Mucosa of stomach (tissue), 1 donor: ENCODE measurements at regions not wholly inside any gene's neighbourhood (a gene's known extent, or its start where the extent isn't known, plus 50 kb on each side); places are given as distances from the start of the nearest gene placed in this dataset.

ENCODE experiments used
- H3K27me3 ChIP-seq: one replicate; pipeline ENCODE4 v1.7.0; 2013; ENCODE audit warnings: mild to moderate bottlenecking, low read length; ENCODE audit not compliant: control insufficient read depth, insufficient read depth
- H3K36me3 ChIP-seq: one replicate; pipeline ENCODE4 v1.7.0; 2013; ENCODE audit warnings: low read length; ENCODE audit not compliant: control insufficient read depth, insufficient read depth
- H3K4me1 ChIP-seq: one replicate; pipeline ENCODE4 v1.7.0; 2013; ENCODE audit warnings: mild to moderate bottlenecking, low read length; ENCODE audit not compliant: control insufficient read depth, insufficient read depth
- H3K4me3 ChIP-seq: one replicate; pipeline ENCODE4 v1.7.0; 2013; ENCODE audit warnings: low read length
- H3K9ac ChIP-seq: one replicate; pipeline ENCODE4 v1.7.0; 2013; ENCODE audit warnings: mild to moderate bottlenecking, low read length, moderate library complexity
- H3K9me3 ChIP-seq: one replicate; pipeline ENCODE4 v1.7.0; 2013; ENCODE audit warnings: mild to moderate bottlenecking, low read length, moderate library complexity; ENCODE audit not compliant: control insufficient read depth
- donor health status: Pancreatic carcinoma.

DNA sequence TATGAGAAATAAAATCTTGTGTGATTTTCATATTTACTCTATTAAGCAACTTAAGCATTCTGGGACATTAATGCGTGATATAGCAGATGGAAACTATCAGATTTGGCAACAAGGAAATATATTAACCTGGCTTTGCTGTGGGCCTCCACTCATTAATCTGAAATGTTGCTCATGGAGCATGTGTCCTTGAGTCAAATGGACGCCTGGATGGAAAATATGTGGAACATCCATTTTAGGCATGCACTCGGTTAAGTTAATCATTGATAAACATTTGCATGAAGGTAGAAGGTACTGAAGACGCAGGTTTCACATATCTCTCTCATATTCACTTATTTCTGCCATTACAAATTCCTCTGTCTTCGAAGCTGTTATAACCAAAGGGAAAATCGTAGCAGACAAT is 246.1 kb downstream of the NR2F2 start:
- Histone ChIP-seq H3K9me3 (no peaks in the 10 kb centered on the region), H3K4me1 (no peaks in the 10 kb centered on the region), H3K27me3 (no peaks in the 10 kb centered on the region), H3K9ac (no peak overlapping the region), H3K36me3 (no peaks in the 10 kb centered on the region), H3K4me3 (no peak overlapping the region)

DNA sequence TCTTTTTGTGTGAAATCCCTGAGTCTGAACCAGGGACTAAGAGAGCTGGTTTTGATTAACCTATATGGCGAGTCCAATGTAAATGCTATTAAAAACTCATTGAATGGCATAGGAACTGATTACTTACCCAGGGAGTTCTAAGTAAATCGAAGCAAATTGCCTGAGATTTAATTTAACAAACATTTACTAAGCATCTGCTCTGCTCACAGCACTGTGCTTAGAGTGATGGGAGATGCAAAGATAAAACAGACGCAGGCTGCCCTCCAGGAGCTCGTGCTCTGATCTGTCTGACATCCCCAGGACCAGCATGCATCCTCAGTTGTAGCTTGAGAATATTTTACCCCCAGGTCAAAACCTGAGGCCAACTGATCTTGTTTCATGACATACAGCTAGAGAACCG is 247.9 kb downstream of the NR2F2 start:
- Histone ChIP-seq H3K36me3 (no peaks in the 10 kb centered on the region), H3K9me3 (no peaks in the 10 kb centered on the region), H3K4me3 (no peak overlapping the region), H3K27me3 (no peaks in the 10 kb centered on the region), H3K4me1 (no peaks in the 10 kb centered on the region), H3K9ac (no peak overlapping the region)

DNA sequence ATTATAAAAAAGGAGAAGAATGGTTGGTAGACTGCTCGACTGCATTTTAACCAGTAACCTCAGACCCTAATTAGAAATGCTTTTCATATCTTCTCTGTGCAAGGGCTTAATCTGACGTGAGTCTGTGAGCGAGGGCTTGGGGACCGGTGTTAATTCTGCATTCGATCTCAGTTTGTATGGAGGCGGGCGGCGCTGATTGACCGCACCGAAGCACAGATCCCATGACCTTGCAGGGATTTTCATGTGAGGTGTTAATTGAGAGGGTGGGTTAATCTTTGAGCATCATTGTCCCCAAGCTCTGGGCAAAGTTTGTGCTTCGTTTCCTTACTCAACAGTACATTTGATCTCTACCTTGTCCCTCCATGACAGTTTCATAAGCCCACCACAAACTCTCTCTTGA is 250.9 kb downstream of the NR2F2 start:
- H3K9ac ChIP-seq = no peak overlapping the region
- no peak overlapping the region for H3K4me3 ChIP-seq
- no peaks in the 10 kb centered on the region for H3K9me3 ChIP-seq
- H3K27me3 ChIP-seq = no peaks in the 10 kb centered on the region
- H3K4me1 ChIP-seq = no peaks in the 10 kb centered on the region
- H3K36me3 ChIP-seq = no peaks in the 10 kb centered on the region

DNA sequence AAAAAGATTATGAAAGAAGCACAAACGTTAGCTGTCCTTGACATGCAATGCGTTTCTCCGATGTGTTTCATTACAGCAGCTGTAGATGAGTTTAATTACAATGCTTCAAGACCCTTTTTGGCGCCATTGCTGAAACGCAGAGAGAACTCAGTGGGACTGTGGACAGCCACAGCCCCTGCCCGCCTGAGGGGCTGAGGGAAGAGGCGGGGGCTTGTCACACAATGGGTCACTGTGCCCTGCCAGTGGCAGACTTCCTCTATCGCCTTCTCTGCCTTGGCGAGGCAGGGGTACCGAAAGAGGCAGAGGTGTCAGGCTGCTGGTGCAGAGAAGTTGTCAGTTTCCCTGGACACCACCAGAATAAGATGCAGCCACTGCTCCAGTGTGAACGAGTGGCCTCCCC is 252.0 kb downstream of the NR2F2 start:
- Histone ChIP-seq H3K9me3 (no peaks in the 10 kb centered on the region), H3K4me1 (no peaks in the 10 kb centered on the region), H3K9ac (no peak overlapping the region), H3K27me3 (no peaks in the 10 kb centered on the region), H3K4me3 (no peak overlapping the region), H3K36me3 (no peaks in the 10 kb centered on the region)

DNA sequence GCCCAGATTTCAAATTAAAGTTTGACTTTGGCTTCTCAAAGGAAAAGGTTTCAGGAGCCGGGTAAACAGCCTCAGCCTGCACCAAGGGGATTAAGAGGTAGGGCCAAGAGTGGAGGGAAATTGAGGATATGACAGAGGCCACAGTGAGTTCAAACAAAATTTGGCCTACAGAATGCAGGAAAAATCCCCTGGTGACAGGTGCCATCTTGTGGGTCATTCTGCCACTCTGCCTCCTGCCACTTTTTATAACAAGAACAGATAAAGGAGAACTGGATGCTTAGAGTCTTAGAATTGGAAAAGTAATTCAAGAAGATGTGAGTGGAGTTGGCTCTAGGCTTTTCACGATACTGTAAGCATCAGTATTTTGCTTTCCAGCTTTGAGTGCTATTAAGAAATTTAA is 253.2 kb downstream of the NR2F2 start:
- H3K36me3 ChIP-seq = no peaks in the 10 kb centered on the region
- no peak overlapping the region for H3K9ac ChIP-seq
- H3K4me3 ChIP-seq = no peak overlapping the region
- H3K4me1 ChIP-seq = no peaks in the 10 kb centered on the region
- H3K27me3 ChIP-seq = no peaks in the 10 kb centered on the region
- no peaks in the 10 kb centered on the region for H3K9me3 ChIP-seq

DNA sequence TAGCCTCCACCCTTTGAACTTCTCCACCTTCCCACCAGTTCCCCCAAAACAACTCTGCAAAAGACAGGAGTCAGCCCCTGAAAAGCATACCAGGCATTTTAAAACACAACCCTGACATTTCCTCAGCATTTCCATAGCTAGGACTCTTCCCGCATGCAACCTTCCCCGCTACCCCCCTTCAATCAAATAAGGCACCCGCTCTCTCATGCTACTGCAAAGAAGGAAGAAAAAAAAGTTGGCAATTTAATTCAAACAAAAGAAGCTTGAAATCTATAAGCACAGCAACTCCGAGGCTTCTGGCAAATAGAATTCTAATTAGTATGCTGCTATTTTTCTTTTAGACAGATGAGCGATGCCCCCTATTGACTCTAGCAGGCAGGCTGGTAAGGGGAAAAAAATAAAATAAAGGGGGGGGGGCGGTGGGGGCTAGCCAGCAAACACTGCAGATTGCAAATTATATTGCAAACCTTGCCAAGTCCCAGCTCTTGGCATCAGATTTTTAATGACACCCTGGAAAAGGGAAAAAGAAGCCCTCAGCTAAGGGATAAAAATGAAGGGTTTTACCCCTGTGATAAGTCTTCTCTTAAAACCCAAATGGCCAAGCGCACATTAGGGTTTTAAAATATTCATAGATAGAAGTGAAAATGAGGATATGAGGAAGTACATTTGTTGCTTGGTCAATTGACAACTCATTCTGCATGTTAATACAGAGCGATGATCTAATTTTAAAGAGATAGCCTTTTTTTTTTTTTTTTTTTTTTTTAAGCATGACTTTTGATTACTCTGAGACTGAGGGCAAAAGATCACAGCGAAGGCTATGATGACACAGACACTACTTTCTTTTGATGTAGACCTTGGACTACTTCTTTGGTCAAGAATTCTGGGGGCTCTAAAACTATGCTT is 255.2 kb downstream of the NR2F2 start:
- no peaks in the 10 kb centered on the region for H3K9me3 ChIP-seq
- no peak overlapping the region for H3K4me3 ChIP-seq
- no peaks in the 10 kb centered on the region for H3K27me3 ChIP-seq
- H3K9ac ChIP-seq = no peak overlapping the region
- H3K4me1 ChIP-seq = no peaks in the 10 kb centered on the region
- no peaks in the 10 kb centered on the region for H3K36me3 ChIP-seq

DNA sequence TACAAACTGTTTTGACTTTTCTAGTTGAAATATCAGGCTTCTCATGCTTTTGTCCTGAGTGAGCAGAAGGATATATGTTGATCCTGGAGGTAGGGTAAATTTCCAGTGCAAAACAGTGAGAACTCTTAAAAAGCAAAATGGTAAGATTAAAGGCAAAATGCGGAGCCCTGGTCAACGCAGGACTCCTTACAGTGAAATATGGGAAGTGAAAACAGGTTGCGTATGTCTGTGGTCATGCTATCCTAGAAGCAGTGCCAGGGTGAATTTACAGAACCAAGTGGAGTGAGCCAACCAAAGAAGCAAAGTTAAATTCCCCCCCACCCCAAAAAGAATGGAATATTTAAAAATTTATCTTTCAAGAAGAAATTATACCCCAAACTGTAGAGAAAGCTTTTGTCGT is 256.4 kb downstream of the NR2F2 start:
- no peaks in the 10 kb centered on the region for H3K9me3 ChIP-seq
- H3K4me1 ChIP-seq = no peaks in the 10 kb centered on the region
- no peak overlapping the region for H3K9ac ChIP-seq
- no peaks in the 10 kb centered on the region for H3K27me3 ChIP-seq
- H3K4me3 ChIP-seq = no peak overlapping the region
- no peaks in the 10 kb centered on the region for H3K36me3 ChIP-seq

DNA sequence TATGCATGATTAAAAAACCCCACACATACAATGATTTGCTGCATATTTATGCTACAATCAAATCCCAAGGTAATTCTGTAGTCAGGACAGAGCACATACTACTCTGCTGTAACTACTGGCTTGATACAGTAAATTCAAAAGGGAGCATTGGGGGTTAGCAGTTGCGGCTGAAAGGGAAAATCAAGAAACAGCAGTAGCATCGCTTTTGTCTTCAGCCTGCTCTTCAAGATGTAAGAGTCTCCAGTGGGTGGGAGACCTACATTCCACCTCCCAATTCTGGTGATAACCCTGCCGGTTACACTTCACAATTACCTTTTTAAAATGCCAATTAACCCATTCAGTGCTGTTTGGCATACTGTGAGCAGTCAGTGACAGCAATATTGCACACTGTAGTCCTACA is 259.4 kb downstream of the NR2F2 start:
- Histone ChIP-seq H3K9ac (no peak overlapping the region), H3K4me1 (no peaks in the 10 kb centered on the region), H3K27me3 (no peaks in the 10 kb centered on the region), H3K36me3 (no peaks in the 10 kb centered on the region), H3K9me3 (no peaks in the 10 kb centered on the region), H3K4me3 (no peak overlapping the region)

DNA sequence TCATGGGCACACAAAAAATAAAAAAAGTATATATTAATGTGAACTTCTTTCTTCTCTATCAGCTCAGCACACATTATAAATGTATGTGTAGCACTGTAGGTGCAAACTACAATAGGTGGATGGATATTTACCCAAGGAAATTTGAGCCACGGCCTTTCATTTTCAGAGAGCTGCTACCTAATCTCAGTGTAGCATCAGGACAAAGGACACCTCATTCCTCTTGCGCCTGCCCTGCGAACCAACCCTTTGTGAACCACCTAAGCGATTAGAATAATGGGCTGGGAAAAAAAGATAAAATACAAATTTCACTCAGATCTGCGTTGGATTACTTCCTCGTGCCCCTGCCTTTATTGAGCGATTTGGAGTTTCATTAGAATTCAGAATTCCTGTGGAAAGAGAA is 263.2 kb downstream of the NR2F2 start:
- Histone ChIP-seq H3K9ac (no peak overlapping the region), H3K27me3 (no peaks in the 10 kb centered on the region), H3K4me3 (no peak overlapping the region), H3K36me3 (no peaks in the 10 kb centered on the region), H3K9me3 (no peaks in the 10 kb centered on the region), H3K4me1 (no peaks in the 10 kb centered on the region)

DNA sequence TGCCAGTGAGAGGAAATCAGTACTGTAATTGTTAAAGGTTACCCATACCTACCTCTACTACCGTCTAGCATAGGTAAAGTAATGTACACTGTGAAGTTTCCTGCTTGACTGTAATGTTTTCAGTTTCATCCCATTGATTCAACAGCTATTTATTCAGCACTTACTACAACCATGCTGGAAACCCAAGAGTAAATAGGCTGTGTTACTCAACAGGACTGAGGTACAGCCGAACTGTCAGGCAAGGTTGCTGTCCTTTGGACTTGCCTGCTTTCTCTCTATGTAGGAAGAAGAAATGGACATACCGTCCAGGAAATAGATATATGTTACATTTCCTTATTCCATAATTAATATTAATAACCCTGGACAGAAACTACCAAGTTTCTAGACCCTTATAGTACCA is 265.5 kb downstream of the NR2F2 start:
- Histone ChIP-seq H3K9me3 (no peaks in the 10 kb centered on the region), H3K4me3 (no peak overlapping the region), H3K4me1 (no peaks in the 10 kb centered on the region), H3K27me3 (no peaks in the 10 kb centered on the region), H3K9ac (no peak overlapping the region), H3K36me3 (no peaks in the 10 kb centered on the region)

DNA sequence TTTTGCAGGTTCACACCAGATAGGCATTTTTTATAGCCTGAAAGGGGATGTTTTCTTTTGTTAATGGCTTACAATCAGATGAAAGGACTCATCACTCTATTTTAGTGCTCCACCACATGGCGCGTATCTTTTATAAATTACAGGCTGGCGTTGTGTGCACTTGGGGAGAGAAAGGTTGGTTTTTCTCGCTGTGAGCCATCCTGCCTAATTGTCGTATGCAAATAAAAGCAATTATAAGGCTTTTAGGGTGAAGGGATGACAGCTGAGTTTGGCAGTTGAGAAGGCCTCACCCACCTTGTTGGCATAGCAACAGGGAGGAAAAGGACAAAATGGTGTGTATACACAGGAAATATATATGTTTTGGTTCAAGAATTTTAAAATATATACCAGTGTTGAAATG is 268.0 kb downstream of the NR2F2 start:
- Histone ChIP-seq H3K27me3 (no peaks in the 10 kb centered on the region), H3K4me1 (no peaks in the 10 kb centered on the region), H3K9me3 (no peaks in the 10 kb centered on the region), H3K9ac (no peak overlapping the region), H3K36me3 (no peaks in the 10 kb centered on the region), H3K4me3 (no peak overlapping the region)

DNA sequence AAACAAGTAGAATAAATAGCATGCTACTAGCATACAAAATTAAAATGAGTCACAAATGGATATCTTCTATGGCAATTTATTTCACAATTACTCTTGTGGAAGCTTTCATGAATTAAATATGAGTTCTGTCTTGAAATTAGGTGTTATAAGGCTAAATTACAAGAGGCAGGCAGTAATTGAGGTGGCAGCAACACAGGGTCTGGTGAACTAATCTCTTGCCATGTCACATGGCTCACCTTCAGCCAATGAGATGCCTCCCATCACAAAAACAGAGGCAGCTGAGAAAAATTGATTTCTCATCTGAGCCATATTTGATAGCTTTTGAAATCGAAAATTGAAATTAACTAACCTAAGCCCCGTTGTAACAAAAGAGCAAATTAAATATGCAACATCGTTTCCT is 268.8 kb downstream of the NR2F2 start:
- Histone ChIP-seq H3K27me3 (no peaks in the 10 kb centered on the region), H3K9ac (no peak overlapping the region), H3K9me3 (no peaks in the 10 kb centered on the region), H3K4me1 (no peaks in the 10 kb centered on the region), H3K36me3 (no peaks in the 10 kb centered on the region), H3K4me3 (no peak overlapping the region)

DNA sequence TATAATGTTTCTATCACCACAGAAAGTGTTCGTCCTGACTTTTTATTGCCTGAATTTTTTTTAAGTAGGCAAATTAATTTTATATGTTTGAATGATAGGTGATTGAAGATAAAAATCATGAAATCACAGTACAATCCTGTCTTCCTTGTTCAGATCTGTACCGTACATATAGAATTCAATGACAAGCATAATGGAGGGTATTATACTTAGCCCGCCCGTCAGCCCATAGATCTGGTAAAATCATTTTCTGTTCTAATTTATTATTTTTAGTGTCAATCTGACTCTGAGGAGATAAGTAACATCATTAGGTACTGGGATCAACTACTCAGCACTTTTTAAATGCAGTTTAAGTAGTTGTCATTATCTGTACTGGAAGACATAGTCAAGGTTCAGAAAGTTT is 269.9 kb downstream of the NR2F2 start:
- Histone ChIP-seq H3K4me3 (no peak overlapping the region), H3K9ac (no peak overlapping the region), H3K4me1 (no peaks in the 10 kb centered on the region), H3K9me3 (no peaks in the 10 kb centered on the region), H3K27me3 (no peaks in the 10 kb centered on the region), H3K36me3 (no peaks in the 10 kb centered on the region)
